GM21825 (cell line): ENCODE measurements at regions not wholly inside any gene's neighbourhood (a gene's known extent, or its start where the extent isn't known, plus 50 kb on each side); places are given as distances from the start of the nearest gene placed in this dataset.
"Not testable (repeated sequence)": the region's sequence is repeated elsewhere in the genome, so short reads cannot be mapped to it uniquely, and the experiment has no call there.

ENCODE experiments used
- ATAC-seq: cut with Tn5 transposase; IDR thresholded peaks from one replicate; pipeline ENCODE4 v1.9.1; 2021; ENCODE audit warnings: mild to moderate bottlenecking, moderate library complexity; ENCODE audit not compliant: unreplicated experiment

DNA sequence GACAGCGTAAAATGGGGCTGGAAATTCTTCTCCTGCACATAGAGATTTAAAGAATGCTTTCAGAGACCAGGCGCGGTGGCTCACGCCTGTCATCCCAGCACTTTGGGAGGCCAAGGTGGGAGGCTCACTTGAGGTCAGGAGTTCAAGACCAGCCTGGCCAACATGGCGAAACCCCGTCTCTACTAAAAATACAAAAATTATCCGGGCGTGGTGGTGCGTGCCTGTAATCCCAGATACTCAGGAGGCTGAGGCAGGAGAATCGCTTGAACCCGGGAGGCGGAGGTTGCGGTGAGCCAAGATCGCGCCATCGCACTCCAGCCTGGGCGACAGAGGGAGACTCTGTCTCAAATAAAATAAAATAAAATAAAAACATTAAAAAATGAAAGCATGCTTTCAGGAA, 107.4 kb downstream of the CRLF2 start:
- ATAC-seq, result not testable (repeated sequence)

DNA sequence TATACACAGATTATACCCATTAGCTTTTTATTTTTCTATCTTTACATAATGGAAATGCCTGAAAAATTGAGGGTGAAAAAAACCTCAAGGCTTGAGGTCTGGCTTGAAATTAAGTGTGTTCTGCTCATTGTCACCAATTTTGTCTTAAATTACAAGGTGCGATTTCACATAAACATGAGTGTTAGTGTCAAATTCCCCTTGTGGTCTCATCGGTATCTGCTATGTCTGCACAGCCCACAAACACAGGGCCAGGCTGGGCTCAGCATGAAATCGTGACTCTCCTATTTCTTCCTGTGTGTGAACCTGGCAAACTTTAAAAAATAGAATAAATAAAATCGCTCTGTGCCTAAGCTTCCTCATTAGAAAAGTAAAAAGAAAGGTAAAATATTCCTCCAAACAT, 109.1 kb downstream of the CRLF2 start:
- ATAC-seq, result no peak

DNA sequence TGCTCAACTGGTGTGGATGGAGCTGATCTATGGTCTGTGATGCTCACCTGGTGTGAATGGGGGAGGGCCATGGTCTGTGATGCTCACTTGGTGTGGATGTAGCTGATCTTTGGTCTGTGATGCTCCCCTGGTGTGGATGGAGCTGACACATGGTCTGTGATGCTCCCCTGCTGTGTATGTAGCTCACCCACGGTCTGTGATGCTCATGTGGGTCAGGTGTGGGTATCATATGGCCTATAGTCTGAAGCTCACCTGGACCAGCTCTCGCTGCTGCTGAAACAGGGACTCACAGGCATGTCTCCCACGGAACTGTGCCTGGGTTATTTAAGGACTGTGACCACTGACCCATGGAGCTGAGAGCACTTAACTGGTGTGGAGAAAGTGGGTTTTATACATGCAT, 109.7 kb downstream of the CRLF2 start:
- no peak for ATAC-seq

DNA sequence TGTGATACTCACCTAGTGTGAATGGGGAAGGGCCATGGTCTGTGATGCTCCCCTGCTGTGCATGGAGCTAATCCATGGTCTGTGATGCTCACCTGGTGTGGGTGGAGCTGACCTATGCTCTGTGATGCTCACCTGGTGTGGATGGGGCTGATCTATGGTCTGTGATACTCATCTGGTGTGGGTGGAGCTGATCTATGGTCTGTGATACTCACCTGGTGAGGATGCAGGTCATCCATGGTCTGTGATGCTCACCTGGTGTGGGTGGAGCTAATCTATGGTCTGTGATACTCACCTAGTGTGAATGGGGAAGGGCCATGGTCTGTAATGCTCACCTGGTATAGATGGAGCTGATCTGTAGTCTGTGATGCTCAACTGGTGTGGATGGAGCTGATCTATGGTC, 110.2 kb downstream of the CRLF2 start:
- ATAC-seq, result not testable (repeated sequence)

DNA sequence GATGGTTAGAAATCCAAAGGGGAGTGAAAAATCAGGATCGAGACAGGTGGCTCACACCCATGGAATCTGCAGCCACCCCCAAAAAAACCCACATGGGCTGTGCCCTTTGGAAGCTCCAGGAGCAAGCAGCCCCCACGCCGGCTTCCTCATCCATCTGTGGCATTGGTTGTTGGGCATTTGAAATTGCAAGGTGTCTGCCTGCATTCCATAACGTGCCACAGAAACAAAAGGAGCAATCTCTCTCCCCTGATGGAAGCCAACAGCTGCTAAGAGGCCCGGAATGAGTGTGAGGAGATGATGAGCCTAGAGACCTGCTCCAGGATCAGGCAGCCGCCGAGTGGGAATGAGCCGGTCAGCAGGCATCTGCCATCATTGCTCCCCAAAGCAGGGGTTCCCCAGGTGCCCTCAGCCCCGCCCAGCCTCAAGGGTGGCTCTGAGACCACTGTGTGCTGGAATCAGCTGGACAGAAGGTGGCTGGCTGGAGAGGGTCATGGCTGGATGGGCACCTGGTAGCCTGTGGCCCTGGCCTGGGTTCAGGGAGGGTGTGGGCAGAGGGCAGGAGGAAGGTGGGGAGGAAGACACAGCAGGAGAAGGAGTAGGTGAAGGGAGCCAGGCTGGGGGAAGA, 113.2 kb downstream of the CRLF2 start:
- no peak for ATAC-seq

DNA sequence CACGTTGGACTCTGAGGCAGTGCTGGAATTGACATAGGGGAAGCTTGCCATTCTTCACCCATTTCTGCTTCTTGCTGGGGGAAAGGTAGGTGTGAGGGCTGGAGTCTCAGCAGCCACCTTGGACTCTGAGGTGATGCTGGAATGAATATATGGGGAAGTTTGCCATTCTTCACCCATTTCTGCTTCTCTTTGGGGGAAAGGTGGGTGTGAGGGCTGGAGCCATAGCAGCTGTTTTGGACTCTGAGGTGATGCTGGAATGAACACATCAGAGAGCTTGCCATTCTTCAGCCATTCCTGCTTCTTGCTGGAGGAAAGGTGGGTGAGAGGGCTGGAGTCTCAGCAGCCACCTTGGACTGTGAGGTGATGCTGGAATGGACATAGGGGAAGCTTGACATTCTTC, 115.1 kb downstream of the CRLF2 start:
- no peak for ATAC-seq

DNA sequence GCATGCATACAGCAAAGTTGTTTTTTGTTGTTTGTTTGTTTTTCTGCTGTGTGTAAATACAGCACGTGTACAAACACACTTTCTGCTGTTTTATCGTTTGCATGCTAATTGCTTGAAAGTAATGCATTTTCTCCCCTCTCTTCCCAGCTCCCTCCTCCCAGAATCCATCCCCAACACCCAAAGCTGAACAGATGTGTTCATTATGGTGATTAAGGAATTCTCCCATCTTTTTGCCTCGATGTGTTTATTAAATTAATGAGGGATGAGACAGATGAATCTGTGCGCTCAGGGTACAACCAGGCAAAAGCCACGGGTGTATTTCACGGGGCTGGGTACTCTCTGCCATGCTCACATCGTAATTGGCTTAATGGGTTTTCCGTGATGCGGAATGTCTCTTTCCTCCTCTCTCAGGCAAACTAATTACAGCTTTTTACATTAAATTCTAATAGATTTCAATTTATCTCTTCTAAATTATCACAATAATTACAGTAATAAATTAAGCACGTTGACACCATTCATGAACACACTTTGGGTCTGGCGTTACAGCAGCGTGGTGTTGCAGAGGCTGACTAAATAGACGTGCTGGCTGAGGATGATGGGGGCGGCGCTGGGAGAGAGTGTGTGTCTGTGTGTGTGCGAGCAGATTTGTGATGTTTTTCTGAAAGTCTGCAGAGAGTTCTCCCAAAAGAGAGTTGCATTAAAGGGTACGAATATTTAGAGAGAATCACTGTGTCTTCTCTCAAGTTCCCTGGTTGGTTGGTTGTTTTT, 117.7 kb downstream of the CRLF2 start:
- no peak for ATAC-seq

DNA sequence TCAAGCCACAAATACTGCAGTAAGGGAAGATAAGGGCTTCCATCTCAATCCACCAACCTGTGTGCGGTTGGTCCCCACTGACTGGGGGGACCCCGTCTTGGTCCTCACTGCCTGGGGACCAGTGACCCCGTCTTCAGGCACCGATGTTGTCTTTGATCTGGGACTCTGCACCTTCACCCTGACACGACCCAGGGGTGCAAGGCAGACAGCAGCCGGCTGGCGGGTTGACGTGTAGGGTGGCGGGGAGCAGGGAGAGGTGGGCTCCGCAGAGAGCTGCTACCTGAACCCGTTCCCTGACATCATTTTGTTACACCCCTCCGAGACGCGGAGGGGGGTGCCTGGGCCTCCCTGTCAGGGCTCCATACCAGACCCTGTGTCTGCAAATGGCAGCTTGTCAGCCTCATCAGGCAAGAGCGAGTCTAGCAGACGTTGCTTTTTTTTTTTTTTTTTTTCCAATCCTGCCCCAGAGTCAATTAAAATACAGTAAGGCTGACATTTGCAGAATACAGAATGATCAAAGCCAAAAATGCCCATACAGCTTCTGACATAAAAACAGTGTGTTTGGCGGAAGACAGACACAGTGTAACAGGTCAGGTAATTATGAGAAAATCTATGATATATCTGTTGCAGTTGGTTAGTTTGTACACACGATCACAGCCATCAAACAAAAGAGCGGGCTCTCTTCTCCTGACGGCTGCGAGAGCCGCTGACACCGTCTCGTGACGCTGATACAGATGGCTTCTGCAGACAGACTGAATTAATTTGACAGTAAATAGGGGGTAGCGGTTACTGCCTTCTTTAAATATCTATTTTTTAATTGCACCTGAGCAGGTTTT, 118.6 kb downstream of the CRLF2 start:
- ATAC-seq, result no peak

DNA sequence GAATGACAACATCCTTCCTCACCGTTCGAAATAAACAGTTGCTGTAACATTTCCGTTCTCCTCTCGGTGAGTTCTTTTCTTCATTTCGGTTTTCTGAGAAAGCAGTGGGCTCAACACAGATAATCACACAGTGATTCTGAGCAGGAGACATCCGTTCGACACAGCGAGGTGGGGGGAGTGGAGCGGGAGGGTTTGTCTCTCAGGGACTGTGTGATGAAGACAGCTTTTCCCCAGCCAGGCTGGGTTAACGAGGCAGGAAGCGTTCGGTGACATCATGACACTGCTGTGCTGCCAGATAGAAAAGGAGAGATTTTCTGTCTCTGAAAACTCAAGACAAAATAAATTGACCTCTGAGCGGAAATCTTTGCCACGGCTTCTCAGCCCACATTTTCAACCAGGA, 119.3 kb downstream of the CRLF2 start:
- ATAC-seq, result no peak

DNA sequence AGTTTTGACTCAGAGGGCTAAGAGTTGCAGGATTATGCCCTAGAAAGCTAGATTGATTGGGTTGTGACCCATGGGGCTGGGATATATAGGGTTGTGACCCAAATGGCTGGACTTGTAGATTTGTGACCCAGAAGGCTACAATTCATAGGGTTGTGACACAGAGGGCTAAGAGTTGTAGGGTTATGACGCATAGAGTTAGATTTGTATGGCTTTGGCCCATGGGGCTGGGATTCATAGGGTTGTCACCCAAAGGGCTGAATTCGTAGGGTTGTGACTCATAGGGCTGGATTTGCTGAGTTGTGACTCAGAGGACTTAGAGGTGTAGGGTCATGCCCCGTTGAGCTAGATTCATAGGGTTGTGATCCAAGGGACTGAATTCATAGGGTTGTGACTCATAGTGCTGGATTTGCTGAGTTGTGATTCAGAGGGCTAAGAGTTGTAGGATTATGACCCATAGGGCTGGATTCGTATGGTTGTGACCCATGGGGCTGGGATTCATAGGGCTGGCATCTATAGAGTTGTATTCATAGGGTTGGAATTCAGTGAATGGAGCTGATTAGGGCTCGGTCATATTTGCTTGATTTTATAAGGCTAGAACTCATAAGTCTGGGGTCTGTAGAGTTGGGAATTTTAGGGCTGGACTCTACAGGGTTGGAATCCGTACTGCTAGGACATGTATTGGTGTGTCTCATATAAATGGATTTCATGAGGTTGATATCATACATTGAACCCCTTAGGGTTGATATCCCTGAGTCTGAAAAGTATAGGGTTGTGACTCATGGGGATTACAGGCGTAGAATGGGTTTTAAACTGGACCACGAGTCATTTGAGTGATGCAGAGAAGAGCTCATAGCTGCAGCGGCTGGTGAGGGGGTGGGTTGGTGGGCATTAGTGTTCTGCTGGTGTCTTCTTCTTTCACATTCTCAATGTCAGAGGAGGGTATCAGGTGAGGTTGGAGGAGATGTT, 125.7 kb downstream of the CRLF2 start:
- no peak for ATAC-seq

DNA sequence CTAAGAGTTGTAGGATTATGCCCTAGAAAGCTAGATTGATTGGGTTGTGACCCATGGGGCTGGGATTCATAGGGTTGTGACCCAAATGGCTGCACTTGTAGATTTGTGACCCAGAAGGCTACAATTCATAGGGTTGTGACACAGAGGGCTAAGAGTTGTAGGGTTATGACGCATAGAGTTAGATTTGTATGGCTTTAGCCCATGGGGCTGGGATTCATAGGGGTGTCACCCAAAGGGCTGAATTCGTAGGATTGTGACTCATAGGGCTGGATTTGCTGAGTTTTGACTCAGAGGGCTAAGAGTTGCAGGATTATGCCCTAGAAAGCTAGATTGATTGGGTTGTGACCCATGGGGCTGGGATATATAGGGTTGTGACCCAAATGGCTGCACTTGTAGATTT, 126.6 kb downstream of the CRLF2 start:
- not testable (repeated sequence) for ATAC-seq

DNA sequence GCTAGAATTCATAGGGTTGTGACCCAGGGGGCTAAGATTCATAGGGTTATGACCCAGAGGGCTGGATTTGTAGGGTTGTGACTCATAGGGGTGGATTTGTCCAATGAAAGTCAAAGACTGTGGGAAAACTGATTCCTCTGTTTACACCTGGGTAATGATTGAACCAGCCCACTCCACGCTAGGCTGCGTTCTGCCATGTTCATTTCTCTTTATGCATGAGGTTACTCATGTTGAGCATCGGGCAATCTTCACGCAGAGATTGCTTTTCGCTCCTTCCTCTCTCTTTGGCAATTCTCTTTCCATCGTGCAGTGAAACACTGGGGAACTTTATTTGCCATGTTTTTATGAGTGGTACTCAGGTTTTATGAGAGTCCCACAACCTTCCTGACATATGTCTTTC, 127.8 kb downstream of the CRLF2 start:
- no peak for ATAC-seq

DNA sequence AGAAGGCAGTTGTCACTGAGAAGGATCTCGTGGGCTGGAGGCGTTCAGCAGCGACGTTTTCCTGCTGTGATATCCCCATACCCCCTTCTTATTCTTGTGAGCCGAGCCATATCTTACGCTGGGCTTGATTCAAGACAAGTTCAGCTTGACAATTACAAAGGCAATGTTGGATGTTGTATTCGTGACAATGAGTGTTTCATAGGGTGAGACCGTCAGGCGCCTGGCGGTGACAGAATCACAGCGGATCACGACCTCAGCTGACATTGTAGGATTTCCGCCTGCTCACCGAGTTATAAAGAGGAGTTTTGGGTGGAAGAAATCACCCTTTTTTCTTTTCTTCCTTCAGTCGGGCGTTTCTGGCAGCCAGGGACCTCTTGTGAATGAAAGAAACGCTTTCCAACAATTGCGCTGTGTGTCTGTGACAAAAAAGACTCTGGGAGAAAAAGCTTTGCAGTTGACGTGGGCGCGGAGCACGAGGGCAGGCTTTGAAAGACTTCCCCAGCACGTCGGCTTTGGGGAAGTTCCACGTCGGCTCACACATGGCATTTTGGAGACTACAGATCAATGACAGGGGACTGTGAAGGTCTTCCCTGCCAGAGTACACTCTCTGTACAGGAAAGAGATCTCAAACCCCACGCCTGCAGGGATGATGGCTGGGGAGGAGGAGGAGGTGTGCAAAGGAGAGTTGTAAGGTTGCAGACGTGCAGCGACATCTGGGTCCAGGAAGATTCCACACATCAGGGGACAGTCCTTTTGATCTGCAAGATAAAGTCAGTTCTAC, 135.4 kb downstream of the CRLF2 start:
- no peak for ATAC-seq

DNA sequence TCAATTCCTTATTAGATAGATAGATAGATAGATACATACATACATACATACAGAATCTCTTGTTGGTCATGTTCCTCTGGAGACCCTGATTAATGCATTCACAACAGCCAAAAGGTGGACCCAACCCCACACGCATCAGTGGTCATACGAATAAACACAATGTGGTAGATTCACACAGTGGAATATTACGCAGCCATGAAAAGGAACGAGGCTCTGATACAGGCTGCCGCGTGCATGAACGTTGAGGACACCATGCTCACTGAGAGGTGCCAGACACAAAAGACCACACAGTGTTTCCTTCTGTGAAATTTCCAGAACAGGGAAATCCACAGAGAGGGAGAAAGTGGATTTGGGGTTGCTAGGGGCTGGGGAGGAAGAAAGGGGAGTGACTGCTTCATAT, 136.7 kb downstream of the CRLF2 start:
- ATAC-seq, result no peak

DNA sequence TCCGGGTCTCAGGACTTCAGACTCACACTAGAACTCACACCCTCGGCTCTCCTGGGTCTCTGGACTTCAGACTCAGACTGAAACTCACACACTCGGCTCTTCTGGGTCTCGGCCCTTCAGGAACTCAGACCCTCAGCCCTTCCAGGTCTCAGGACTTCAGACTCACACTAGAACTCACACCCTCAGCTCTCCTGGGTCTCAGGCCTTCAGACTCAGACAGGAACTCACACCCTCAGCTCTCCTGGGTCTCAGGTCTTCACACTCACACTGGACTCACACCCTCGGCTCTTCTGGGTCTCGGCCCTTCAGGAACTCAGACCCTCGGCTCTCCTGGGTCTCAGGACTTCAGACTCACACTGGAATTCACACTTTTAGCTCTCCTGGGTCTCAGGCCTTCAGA, 137.3 kb downstream of the CRLF2 start:
- no peak for ATAC-seq

DNA sequence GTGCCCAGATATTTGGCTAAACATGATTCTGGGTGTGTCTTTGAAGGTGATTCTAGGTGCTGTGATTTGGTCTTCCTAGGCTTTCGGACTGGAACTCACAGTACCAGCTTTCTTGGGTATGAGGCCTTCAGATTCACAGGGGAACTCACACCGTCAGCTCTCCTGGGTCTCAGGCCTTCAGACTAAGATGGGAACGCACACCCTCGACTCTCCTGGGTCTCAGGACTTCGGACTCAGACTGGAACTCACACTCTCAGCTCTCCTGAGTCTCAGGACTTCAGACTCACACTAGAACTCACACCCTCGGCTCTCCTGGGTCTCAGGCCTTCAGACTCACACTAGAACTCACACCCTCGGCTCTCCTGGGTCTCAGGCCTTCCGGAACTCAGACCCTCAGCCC, 137.7 kb downstream of the CRLF2 start:
- ATAC-seq, result no peak

DNA sequence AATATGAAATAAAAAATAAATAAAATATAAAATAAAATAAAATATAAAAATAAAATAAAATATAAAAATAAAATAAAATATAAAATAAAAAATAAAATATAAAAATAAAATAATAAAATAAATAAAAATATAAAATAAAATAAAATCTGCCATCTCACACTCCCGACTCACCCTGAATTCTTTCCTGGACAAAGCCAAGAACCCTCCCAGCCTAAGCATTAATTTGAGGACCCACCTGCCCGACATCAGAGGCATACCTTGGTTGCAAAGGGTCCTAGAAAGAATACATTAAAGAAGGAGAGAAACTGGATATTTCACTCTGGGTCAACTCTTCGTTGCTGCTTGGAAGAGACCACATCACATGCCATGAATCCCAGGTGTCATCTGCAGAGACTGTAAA, 138.3 kb downstream of the CRLF2 start:
- ATAC-seq, result no peak

DNA sequence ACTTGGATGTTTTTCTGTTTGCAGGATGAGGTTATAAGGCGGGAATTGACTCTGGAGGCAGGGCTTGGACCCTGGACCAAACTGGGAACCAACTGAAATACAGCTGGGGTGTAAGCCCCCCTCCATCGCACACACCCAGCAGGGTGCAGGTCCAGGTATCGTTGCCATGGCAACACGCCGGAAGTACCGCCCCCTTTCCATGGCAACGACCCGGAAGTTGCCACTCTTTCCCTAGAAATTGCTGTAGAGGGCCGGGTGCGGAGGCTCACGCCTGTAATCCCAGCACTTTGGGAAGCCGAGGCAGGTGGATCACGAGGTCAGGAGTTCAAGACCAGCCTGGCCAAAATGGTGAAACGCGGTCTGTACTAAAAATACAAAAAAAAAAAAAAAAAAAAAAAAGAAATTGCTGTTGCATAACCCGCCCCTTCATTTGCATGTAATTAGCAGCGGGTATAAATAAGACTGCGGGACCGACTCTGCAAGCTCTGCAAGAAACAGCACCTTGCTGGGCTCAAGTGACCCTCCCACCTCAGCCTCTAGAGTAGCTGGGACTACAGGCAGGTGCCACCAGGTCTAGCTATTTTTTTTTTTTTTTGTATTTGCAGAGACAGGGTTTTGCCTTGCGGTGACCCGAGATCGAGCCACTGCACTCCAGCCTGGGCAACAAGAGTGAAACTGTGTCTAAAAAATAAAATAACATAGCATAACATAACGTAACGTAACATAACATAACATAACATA, 139.6 kb downstream of the CRLF2 start:
- ATAC-seq, result no peak

DNA sequence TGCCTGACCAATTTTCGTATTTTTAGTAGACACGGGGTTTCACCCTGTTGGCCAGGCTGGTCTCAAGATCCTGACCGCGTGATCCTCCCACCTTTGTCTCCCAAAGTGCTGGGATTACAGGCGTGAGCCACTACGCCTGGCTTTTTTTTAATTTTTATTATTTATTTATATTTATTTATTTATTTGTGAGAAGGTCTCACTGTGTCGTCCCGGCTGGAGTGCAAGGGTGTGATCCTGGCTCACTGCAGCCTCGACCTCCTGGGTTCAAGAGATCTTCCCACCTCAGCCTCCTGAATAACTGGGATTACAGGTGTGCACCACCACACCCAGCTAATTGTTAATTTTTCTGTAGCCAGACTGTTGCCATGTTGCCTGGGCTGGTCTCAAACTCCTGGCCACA, 141.1 kb downstream of the CRLF2 start:
- ATAC-seq, result no peak
